Heart left ventricle (tissue), 16 donors: ENCODE measurements at regions not wholly inside any gene's neighbourhood (a gene's known extent, or its start where the extent isn't known, plus 50 kb on each side); places are given as distances from the start of the nearest gene placed in this dataset.

ENCODE experiments used
- ATAC-seq, 4 donors: fragments of 200-7000 bp; cut with Tn5 transposase; one replicate each; pipeline ENCODE4 v1.9.1; 2020 to 2022; ENCODE audit warnings: moderate library complexity in 4 of 4, mild to moderate bottlenecking in 3 of 4, moderate number of reproducible peaks in 1 of 4
- DNase-seq, 5 donors: peaks; one replicate each; pipeline ENCODE4 v3.0.0-alpha.2; 2020
- H3K27ac ChIP-seq, 12 donors: fragments of 200-600 bp; sonication (generic) in 4 of 12; one replicate each; pipeline versions ENCODE4 v1.5.0 to v1.8.0; 2016 to 2022; ENCODE audit warnings: mild to moderate bottlenecking in 2 of 12
- H3K27me3 ChIP-seq, 9 donors: fragments of 200-600 bp; sonication (generic) in 2 of 9; one replicate each; pipeline versions ENCODE4 v1.5.1 to v1.8.0; 2016 to 2022; ENCODE audit warnings: mild to moderate bottlenecking in 3 of 9
- H3K36me3 ChIP-seq, 9 donors: fragments of 200-600 bp; sonication (generic) in 2 of 9; one replicate each; pipeline versions ENCODE4 v1.5.0 to v1.8.0; 2018 to 2022; ENCODE audit warnings: mild to moderate bottlenecking in 2 of 9
- H3K4me1 ChIP-seq, 12 donors: fragments of 200-600 bp; sonication (generic) in 4 of 12; one replicate each; pipeline versions ENCODE4 v1.5.0 to v1.8.0; 2016 to 2022; ENCODE audit warnings: mild to moderate bottlenecking in 3 of 12
- H3K4me3 ChIP-seq, 12 donors: fragments of 200-600 bp; sonication (generic) in 4 of 12; one replicate each; pipeline versions ENCODE4 v1.5.0 to v1.8.0; 2017 to 2022; ENCODE audit warnings: mild to moderate bottlenecking in 9 of 12, moderate library complexity in 4 of 12
- H3K9me3 ChIP-seq, 12 donors: fragments of 200-600 bp; sonication (generic) in 4 of 12; one replicate each; pipeline versions ENCODE4 v1.5.0 to v1.8.0; 2016 to 2022; ENCODE audit warnings: mild to moderate bottlenecking in 1 of 12
- POLR2A ChIP-seq, 2 donors: fragments of 450-650 bp; IDR thresholded peaks; one replicate each; pipeline ENCODE4 v1.6.1; 2017; ENCODE audit warnings: antibody characterized with exemption in 2 of 2, mild to moderate bottlenecking in 2 of 2, moderate library complexity in 2 of 2
- WGBS, 4 donors: extraction: QIAGEN DNeasy Blood & Tissue Kit in 2 of 4; methylation state at CpG; one replicate each; pipeline versions ENCODE4 v1.1.5 to v1.1.7; 2013 to 2018; 5-methylcytosine and 5-hydroxymethylcytosine counted together
- intact Hi-C, 10 donors: fragments of 100-400 bp; cut with DNase I; formaldehyde crosslinking; loops; one replicate each; pipeline versions ENCODE4 v1.11.1 to v1.14.2; 2022
- TF ChIP-seq, protein P1 (sequence below), 12 donors: fragments of 200-600 bp; sonication (generic) in 4 of 12; IDR thresholded peaks; one replicate each; pipeline versions ENCODE4 v1.5.0 to v1.8.0; 2018 to 2022; ENCODE audit warnings: antibody characterized with exemption in 12 of 12, mild to moderate bottlenecking in 5 of 12
- donor health status: ischemic (EF 13 %, LVEDD 7.1; RV severe dilation, severe dysfunction).
- donor health status: healthy with polysubstance abuse.
- donor health status: DM: no; HTN: yes; CAD: no.
- donor health status: DM: no; HTN: no; CAD: no.
- donor health status: ischemic (EF 25% LVEDD 6.9; RV normal size, moderate dysfunction).
- donor health status: ischemic (EF 25% LVEDD 5.7; RV mildly dilated, moderate dysfunction).
- donor health status: healthy.
- donor health status: DM: yes; HTN: yes; CAD: no.
- donor health status: ischemic (EF 35%, LVEDD 5.7; RV mildly dilated, moderate dysfunction).
- donor health status: nonischemic (EF 11% LVEDD 7.7; RV severe dilation, severe dysfunction).
- donor health status: DM: yes; HTN: yes; CAD: no.
- donor health status: PGD.
- donor health status: ischemic (EF 29% LVEDD 5.4; RV normal size, mild dysfunction).
- donor health status: nonischemic (EF 23%, LVEDD 6.1; RV moderate dilation, normal function).

- Histone ChIP-seq H3K36me3 (no peaks in the 10 kb centered on the region), H3K9me3 (peaks cover 0 to 5% (median 0%) of the 10 kb centered on the region in 12 donors), H3K4me1 (no peaks in the 10 kb centered on the region), H3K27me3 (no peaks in the 10 kb centered on the region), H3K27ac (no peak overlapping the region), H3K4me3 (no peak overlapping the region)
- DNase-seq (no peak), ATAC-seq (no peak)
- TF ChIP-seq, protein P1, sequence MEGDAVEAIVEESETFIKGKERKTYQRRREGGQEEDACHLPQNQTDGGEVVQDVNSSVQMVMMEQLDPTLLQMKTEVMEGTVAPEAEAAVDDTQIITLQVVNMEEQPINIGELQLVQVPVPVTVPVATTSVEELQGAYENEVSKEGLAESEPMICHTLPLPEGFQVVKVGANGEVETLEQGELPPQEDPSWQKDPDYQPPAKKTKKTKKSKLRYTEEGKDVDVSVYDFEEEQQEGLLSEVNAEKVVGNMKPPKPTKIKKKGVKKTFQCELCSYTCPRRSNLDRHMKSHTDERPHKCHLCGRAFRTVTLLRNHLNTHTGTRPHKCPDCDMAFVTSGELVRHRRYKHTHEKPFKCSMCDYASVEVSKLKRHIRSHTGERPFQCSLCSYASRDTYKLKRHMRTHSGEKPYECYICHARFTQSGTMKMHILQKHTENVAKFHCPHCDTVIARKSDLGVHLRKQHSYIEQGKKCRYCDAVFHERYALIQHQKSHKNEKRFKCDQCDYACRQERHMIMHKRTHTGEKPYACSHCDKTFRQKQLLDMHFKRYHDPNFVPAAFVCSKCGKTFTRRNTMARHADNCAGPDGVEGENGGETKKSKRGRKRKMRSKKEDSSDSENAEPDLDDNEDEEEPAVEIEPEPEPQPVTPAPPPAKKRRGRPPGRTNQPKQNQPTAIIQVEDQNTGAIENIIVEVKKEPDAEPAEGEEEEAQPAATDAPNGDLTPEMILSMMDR (IDR thresholded peaks at IDR 0.05), result no peak
- no peak for TF ChIP-seq POLR2A (IDR thresholded peaks at IDR 0.05)
- intact Hi-C loops, result no loop called here
- 80 to 89% (median 85%) methylated on average over 4 of the region's 4 CpGs for WGBS, 4 donors
Measured at GRCh38 chr10:16304311-16304710, 132.5 kb upstream of the PTER start.

- TF ChIP-seq, protein P1 (IDR thresholded peaks at IDR 0.05), result no peak
- intact Hi-C loops, result loop anchor here in 1 of 10 donors (10.0 kb wide), 1 partner anchor 244 kb away; no protein-coding TSS in a partner anchor
- Histone ChIP-seq H3K9me3 (peaks cover 0 to 20% (median 7%) of the 10 kb centered on the region in 12 donors), H3K27me3 (no peaks in the 10 kb centered on the region), H3K4me3 (no peak overlapping the region), H3K4me1 (no peaks in the 10 kb centered on the region), H3K36me3 (no peaks in the 10 kb centered on the region), H3K27ac (no peak overlapping the region)
- no peak for ATAC-seq
- WGBS, 4 donors, result 43 to 62% (median 59%) methylated on average over 1 of the region's 1 CpG
- no peak for DNase-seq
Measured at GRCh38 chr10:16310440-16310839, 126.4 kb upstream of the PTER start.

DNA sequence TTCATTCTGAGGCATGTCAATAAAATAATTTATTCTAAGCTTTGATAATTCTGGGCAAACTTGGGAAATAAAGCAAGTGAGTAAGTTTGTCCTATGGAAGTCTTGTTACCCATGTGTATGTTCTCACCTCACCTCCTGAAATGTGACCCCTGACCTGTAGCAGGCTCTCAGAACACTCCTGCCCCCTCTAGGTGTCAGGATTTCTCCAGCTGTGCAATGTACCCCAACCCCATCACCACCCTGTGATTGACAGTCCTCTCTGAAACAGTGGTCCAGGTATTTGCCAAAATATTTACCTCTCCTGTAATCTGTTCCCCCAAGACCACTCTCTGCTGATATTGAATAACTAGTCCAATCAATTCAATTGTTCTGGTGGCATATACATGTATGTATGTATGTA is 122.6 kb upstream of the PTER start:
- no peaks in the 10 kb centered on the region for H3K27me3 ChIP-seq
- H3K4me3 ChIP-seq, result no peak overlapping the region
- intact Hi-C loops, result loop anchor here in 1 of 10 donors (10.0 kb wide), 1 partner anchor 241 kb away; no protein-coding TSS in a partner anchor
- no peak for ATAC-seq
- TF ChIP-seq POLR2A (IDR thresholded peaks at IDR 0.05), result no peak
- TF ChIP-seq, protein P1 (IDR thresholded peaks at IDR 0.05), result no peak
- no peak overlapping the region for H3K27ac ChIP-seq
- no peaks in the 10 kb centered on the region for H3K4me1 ChIP-seq
- no peak for DNase-seq
- peaks cover 0 to 16% (median 5%) of the 10 kb centered on the region in 12 donors for H3K9me3 ChIP-seq
- H3K36me3 ChIP-seq, result no peaks in the 10 kb centered on the region

DNA sequence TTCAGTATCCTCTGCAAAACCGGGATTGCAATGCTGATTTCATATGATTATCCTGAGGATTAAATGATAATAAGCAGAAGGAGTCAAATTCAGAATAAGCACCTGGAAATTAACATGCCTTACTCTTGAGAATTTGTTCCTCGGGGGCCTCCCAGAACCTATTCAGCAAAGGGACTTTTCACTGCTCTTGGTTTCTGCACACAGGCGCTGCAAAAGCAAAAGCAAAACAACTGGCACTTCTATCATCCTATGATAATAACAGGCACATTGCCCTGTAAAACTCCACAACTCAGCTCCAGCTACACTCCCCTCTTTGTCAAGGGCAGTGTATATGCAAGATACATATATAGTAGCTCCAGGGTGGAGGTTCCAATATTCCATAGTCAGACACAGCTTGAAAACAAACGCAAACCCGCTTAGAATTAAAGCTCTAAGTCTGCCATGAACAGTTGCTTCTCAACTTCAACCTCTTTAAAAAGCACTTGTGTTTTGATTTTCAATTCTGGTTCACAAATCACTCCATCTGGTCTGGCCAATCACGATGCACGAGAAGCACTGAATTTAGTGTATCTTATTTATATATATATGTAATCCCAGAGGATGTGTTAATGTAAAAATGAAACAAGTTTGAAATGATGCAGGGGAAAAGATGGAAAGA is 119.9 kb upstream of the PTER start:
- Histone ChIP-seq H3K27ac (no peak overlapping the region), H3K9me3 (no peaks in the 10 kb centered on the region), H3K27me3 (no peaks in the 10 kb centered on the region), H3K4me3 (no peak overlapping the region), H3K36me3 (no peaks in the 10 kb centered on the region), H3K4me1 (no peaks in the 10 kb centered on the region)
- DNase-seq (no peak), ATAC-seq (no peak)
- intact Hi-C loops, result loop anchor here in 1 of 10 donors (10.0 kb wide), 1 partner anchor 238 kb away; no protein-coding TSS in a partner anchor
- WGBS, 4 donors, result 81 to 86% (median 83%) methylated on average over 7 of the region's 7 CpGs
- TF ChIP-seq, protein P1 (IDR thresholded peaks at IDR 0.05), result no peak
- TF ChIP-seq POLR2A (IDR thresholded peaks at IDR 0.05), result no peak
